Neural cell (in vitro differentiated cells): ENCODE measurements at regions not wholly inside any gene's neighbourhood (a gene's known extent, or its start where the extent isn't known, plus 50 kb on each side); places are given as distances from the start of the nearest gene placed in this dataset.

Experiments
- H2AFZ ChIP-seq: fragments of 200-600, 300-800 bp; sonication (generic), shearing (Covaris generic); 2 replicates; pipeline ENCODE4 v1.6.0; 2014; ENCODE audit warnings: low read depth, mild to moderate bottlenecking, antibody characterized with exemption, low read length, moderate library complexity
- H3F3A ChIP-seq: fragments of 200-600 bp; shearing (Covaris generic); 2 replicates; pipeline ENCODE4 v1.6.1; 2016; ENCODE audit warnings: mild to moderate bottlenecking, moderate library complexity, mixed read lengths, antibody characterized with exemption, low read length; ENCODE audit not compliant: insufficient read depth, poor library complexity, severe bottlenecking
- H3K27ac ChIP-seq: fragments of 200-600, 300-800 bp; sonication (generic), shearing (Covaris generic); 2 replicates; pipeline ENCODE4 v1.5.1; 2014; ENCODE audit warnings: mild to moderate bottlenecking, low read length, moderate library complexity
- H3K27me3 ChIP-seq: fragments of 300-800, 200-600 bp; sonication (generic), shearing (Covaris generic); 2 replicates; pipeline ENCODE4 v1.6.0; 2014; ENCODE audit warnings: mild to moderate bottlenecking, low read depth, low read length, moderate library complexity; ENCODE audit not compliant: insufficient read depth
- H3K36me3 ChIP-seq: fragments of 300-800, 200-600 bp; sonication (generic), shearing (Covaris generic); 2 replicates; pipeline ENCODE4 v1.5.1; 2014; ENCODE audit warnings: mild to moderate bottlenecking, antibody characterized with exemption, low read length, moderate library complexity; ENCODE audit not compliant: insufficient read depth
- H3K4me2 ChIP-seq: fragments of 300-800, 200-600 bp; sonication (generic), shearing (Covaris generic); 2 replicates; pipeline ENCODE4 v1.6.0; 2014; ENCODE audit warnings: mild to moderate bottlenecking, low read length
- H3K4me3 ChIP-seq: fragments of 300-800, 200-600 bp; sonication (generic), shearing (Covaris generic); 2 replicates; pipeline ENCODE4 v1.5.1; 2014; ENCODE audit warnings: mild to moderate bottlenecking, low read length, moderate library complexity
- H3K79me2 ChIP-seq: fragments of 200-600 bp; shearing (Covaris generic); replicated peaks from 2 replicates; pipeline ENCODE4 v1.6.0; 2014; ENCODE audit warnings: mild to moderate bottlenecking, low read length, moderate library complexity; ENCODE audit not compliant: insufficient read depth
- H3K9ac ChIP-seq: fragments of 300-800, 200-600 bp; sonication (generic), shearing (Covaris generic); 2 replicates; pipeline ENCODE4 v1.6.1; 2016; ENCODE audit warnings: mild to moderate bottlenecking, low read length, mixed read lengths
- H3K9me2 ChIP-seq: fragments of 200-600 bp; shearing (Covaris generic); 2 replicates; pipeline ENCODE4 v1.6.1; 2016; ENCODE audit warnings: mild to moderate bottlenecking, low read length, mixed read lengths; ENCODE audit not compliant: insufficient read depth
- H3K9me3 ChIP-seq: fragments of 200-600, 300-800 bp; sonication (generic), shearing (Covaris generic); 2 replicates; pipeline ENCODE4 v1.6.1; 2016; ENCODE audit warnings: mild to moderate bottlenecking, mixed run types, low read length, moderate library complexity, mixed read lengths
- H4K20me1 ChIP-seq: fragments of 200-600 bp; shearing (Covaris generic); 2 replicates; pipeline ENCODE4 v1.6.1; 2016; ENCODE audit warnings: mild to moderate bottlenecking, mixed run types; ENCODE audit not compliant: insufficient read depth
- EP300 ChIP-seq: fragments of 450-650 bp; conservative IDR thresholded peaks from 2 replicates; pipeline ENCODE4 v1.6.1; 2014; ENCODE audit warnings: antibody characterized with exemption, mild to moderate bottlenecking, moderate library complexity; ENCODE audit not compliant: poor library complexity, severe bottlenecking
- MXI1 ChIP-seq: fragments of 450-650 bp; conservative IDR thresholded peaks from 2 replicates; pipeline ENCODE4 v1.6.1; 2014; ENCODE audit warnings: antibody characterized with exemption, mild to moderate bottlenecking; ENCODE audit not compliant: poor library complexity, severe bottlenecking
- POLR2AphosphoS5 ChIP-seq: IDR thresholded peaks from 2 replicates; pipeline ENCODE4 v1.6.1; 2012
- RAD21 ChIP-seq: fragments of 450-650 bp; conservative IDR thresholded peaks from 2 replicates; pipeline ENCODE4 v1.6.1; 2014; ENCODE audit warnings: antibody characterized with exemption, mild to moderate bottlenecking, moderate library complexity
- SMC3 ChIP-seq: fragments of 450-650 bp; conservative IDR thresholded peaks from 2 replicates; pipeline ENCODE4 v1.6.1; 2014; ENCODE audit warnings: antibody characterized with exemption, mild to moderate bottlenecking, moderate library complexity; ENCODE audit not compliant: poor library complexity
- TAF1 ChIP-seq: IDR thresholded peaks from 2 replicates; pipeline ENCODE4 v1.6.1; 2012; ENCODE audit warnings: low read depth
- TF ChIP-seq, protein P1 (sequence below): IDR thresholded peaks from 2 replicates; pipeline ENCODE4 v1.6.1; 2012; ENCODE audit warnings: borderline replicate concordance
- TF ChIP-seq, protein P2 (sequence below): fragments of 450-650 bp; IDR thresholded peaks from 2 replicates; pipeline ENCODE4 v1.5.1; 2014; ENCODE audit warnings: antibody characterized with exemption, mild to moderate bottlenecking, moderate library complexity; ENCODE audit not compliant: poor library complexity, severe bottlenecking

DNA sequence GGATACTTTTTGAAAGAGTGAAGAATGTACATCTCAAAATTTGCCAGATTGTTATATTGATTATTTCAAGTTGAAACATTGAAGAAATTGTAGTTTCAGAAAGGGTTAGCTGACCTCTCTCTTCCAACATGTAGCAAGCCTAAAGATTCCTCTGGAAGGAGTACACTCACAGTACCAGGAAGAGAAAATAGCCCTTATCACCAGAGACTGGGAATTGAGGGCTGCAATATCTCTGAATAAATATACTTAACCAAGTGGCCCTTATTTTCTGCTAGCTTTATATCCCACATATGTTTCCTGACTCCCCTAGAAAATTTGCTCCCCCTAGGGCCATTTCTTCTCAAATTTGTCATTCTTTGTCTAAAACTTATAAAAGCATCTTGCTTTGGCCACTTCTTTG is 332.2 kb downstream of the GASK1B start:
- H3K4me3 ChIP-seq = no peak overlapping the region
- H3K27ac ChIP-seq = no peak overlapping the region
- no peaks in the 10 kb centered on the region for H3K79me2 ChIP-seq
- H3K9me2 ChIP-seq = no peaks in the 10 kb centered on the region
- no peaks in the 10 kb centered on the region for H3K9me3 ChIP-seq
- H3K27me3 ChIP-seq = no peaks in the 10 kb centered on the region
- H3K4me2 ChIP-seq = no peak overlapping the region
- no peak overlapping the region for H2AFZ ChIP-seq
- H3K36me3 ChIP-seq = no peaks in the 10 kb centered on the region
- no peaks in the 10 kb centered on the region for H4K20me1 ChIP-seq
- no peaks in the 10 kb centered on the region for H3F3A ChIP-seq
- TF ChIP-seq MXI1 (no peak), POLR2AphosphoS5 (no peak), EP300 (no peak), SMC3 (no peak), TAF1 (no peak), RAD21 (no peak)
- TF ChIP-seq, protein P1, sequence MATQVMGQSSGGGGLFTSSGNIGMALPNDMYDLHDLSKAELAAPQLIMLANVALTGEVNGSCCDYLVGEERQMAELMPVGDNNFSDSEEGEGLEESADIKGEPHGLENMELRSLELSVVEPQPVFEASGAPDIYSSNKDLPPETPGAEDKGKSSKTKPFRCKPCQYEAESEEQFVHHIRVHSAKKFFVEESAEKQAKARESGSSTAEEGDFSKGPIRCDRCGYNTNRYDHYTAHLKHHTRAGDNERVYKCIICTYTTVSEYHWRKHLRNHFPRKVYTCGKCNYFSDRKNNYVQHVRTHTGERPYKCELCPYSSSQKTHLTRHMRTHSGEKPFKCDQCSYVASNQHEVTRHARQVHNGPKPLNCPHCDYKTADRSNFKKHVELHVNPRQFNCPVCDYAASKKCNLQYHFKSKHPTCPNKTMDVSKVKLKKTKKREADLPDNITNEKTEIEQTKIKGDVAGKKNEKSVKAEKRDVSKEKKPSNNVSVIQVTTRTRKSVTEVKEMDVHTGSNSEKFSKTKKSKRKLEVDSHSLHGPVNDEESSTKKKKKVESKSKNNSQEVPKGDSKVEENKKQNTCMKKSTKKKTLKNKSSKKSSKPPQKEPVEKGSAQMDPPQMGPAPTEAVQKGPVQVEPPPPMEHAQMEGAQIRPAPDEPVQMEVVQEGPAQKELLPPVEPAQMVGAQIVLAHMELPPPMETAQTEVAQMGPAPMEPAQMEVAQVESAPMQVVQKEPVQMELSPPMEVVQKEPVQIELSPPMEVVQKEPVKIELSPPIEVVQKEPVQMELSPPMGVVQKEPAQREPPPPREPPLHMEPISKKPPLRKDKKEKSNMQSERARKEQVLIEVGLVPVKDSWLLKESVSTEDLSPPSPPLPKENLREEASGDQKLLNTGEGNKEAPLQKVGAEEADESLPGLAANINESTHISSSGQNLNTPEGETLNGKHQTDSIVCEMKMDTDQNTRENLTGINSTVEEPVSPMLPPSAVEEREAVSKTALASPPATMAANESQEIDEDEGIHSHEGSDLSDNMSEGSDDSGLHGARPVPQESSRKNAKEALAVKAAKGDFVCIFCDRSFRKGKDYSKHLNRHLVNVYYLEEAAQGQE = no peak
- TF ChIP-seq, protein P2, sequence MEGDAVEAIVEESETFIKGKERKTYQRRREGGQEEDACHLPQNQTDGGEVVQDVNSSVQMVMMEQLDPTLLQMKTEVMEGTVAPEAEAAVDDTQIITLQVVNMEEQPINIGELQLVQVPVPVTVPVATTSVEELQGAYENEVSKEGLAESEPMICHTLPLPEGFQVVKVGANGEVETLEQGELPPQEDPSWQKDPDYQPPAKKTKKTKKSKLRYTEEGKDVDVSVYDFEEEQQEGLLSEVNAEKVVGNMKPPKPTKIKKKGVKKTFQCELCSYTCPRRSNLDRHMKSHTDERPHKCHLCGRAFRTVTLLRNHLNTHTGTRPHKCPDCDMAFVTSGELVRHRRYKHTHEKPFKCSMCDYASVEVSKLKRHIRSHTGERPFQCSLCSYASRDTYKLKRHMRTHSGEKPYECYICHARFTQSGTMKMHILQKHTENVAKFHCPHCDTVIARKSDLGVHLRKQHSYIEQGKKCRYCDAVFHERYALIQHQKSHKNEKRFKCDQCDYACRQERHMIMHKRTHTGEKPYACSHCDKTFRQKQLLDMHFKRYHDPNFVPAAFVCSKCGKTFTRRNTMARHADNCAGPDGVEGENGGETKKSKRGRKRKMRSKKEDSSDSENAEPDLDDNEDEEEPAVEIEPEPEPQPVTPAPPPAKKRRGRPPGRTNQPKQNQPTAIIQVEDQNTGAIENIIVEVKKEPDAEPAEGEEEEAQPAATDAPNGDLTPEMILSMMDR = no peak
- no peak overlapping the region for H3K9ac ChIP-seq

DNA sequence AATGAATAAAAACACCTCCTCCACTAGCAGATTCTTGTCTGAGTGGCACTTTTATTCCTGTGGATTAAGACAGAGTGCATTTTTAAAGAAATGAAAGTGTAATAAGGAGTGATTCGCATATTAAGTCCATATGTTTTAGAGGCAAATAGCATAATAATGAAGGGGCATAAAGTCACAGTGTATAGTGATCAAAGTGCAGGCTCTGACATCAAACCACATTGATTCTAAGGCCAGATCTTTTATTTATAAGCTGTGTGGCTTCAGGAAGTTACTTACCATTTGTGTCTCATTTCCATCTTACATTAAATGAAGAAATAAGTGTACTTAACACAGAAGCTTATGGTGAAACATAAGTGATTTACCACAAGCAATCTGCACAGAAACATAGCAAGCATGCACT is 332.8 kb downstream of the GASK1B start:
- no peaks in the 10 kb centered on the region for H3K27me3 ChIP-seq

More for the DNA sequence above, 332.8 kb downstream of the GASK1B start:
- Histone ChIP-seq H3K9me3 (no peaks in the 10 kb centered on the region), H3K79me2 (no peaks in the 10 kb centered on the region), H3K9me2 (no peaks in the 10 kb centered on the region), H3K9ac (no peak overlapping the region), H3F3A (no peaks in the 10 kb centered on the region), H3K27ac (no peak overlapping the region), H4K20me1 (no peaks in the 10 kb centered on the region), H3K36me3 (no peaks in the 10 kb centered on the region), H2AFZ (no peak overlapping the region), H3K4me2 (no peak overlapping the region), H3K4me3 (no peak overlapping the region)
- TF ChIP-seq MXI1 (no peak), RAD21 (no peak)
- TF ChIP-seq, protein P1 = no peak
